HEK293T (cell line): ENCODE measurements at regions not wholly inside any gene's neighbourhood (a gene's known extent, or its start where the extent isn't known, plus 50 kb on each side); places are given as distances from the start of the nearest gene placed in this dataset.

Source experiments
- CTCF ChIA-PET: fragments of 350-600 bp; formaldehyde crosslinking; extraction: SDS; loops from one replicate; lab custom pipeline; 2021; ENCODE audit warnings: antibody characterized with exemption, inconsistent platforms; lab: Yijun Ruan, JAX
- POLR2A ChIA-PET: fragments of 350-600 bp; formaldehyde crosslinking; extraction: SDS; loops from one replicate; lab custom pipeline; 2020; ENCODE audit warnings: antibody characterized with exemption, inconsistent platforms; lab: Yijun Ruan, JAX
- DNase-seq: peaks from one replicate; pipeline ENCODE4 v3.0.0; 2012; ENCODE audit warnings: mixed read lengths; ENCODE audit errors: extremely low spot score
- ARNT ChIP-seq: fragments of 450-650 bp; IDR thresholded peaks from 2 replicates; pipeline ENCODE4 v1.6.1; 2017; ENCODE audit warnings: mild to moderate bottlenecking
- BHLHE40 ChIP-seq: fragments of 450-650 bp; IDR thresholded peaks from 2 replicates; pipeline ENCODE4 v1.6.1; 2016; ENCODE audit warnings: mild to moderate bottlenecking, moderate library complexity, borderline replicate concordance
- CTBP1 ChIP-seq: fragments of 450-650 bp; IDR thresholded peaks from 2 replicates; pipeline ENCODE4 v1.6.1; 2016; ENCODE audit warnings: borderline replicate concordance
- ELF4 ChIP-seq: fragments of 450-650 bp; IDR thresholded peaks from 2 replicates; pipeline ENCODE4 v1.6.1; 2017; ENCODE audit warnings: antibody characterized with exemption
- FOXA1 ChIP-seq: fragments of 450-650 bp; IDR thresholded peaks from 2 replicates; pipeline ENCODE4 v1.6.1; 2016; ENCODE audit warnings: mild to moderate bottlenecking
- FOXK2 ChIP-seq: fragments of 450-650 bp; IDR thresholded peaks from 2 replicates; pipeline ENCODE4 v1.6.1; 2016; ENCODE audit warnings: mild to moderate bottlenecking
- FOXM1 ChIP-seq: fragments of 450-650 bp; IDR thresholded peaks from 2 replicates; pipeline ENCODE4 v1.6.1; 2017; ENCODE audit warnings: mild to moderate bottlenecking, borderline replicate concordance
- HDGF ChIP-seq: fragments of 450-650 bp; IDR thresholded peaks from 2 replicates; pipeline ENCODE4 v1.6.1; 2017; ENCODE audit warnings: antibody characterized with exemption, borderline replicate concordance
- L3MBTL2 ChIP-seq: fragments of 450-650 bp; conservative IDR thresholded peaks from 2 replicates; pipeline ENCODE4 v1.6.1; 2016; ENCODE audit warnings: mild to moderate bottlenecking
- LEF1 ChIP-seq: fragments of 450-650 bp; IDR thresholded peaks from 2 replicates; pipeline ENCODE4 v1.6.1; 2017; ENCODE audit warnings: mild to moderate bottlenecking, borderline replicate concordance
- NFRKB ChIP-seq: fragments of 450-650 bp; IDR thresholded peaks from 2 replicates; pipeline ENCODE4 v1.6.1; 2016; ENCODE audit warnings: mild to moderate bottlenecking, moderate library complexity
- SP1 ChIP-seq: fragments of 450-650 bp; IDR thresholded peaks from 2 replicates; pipeline ENCODE4 v1.6.1; 2017
- SUZ12 ChIP-seq: fragments of 450-650 bp; IDR thresholded peaks from 2 replicates; pipeline ENCODE4 v1.6.1; 2016; ENCODE audit warnings: mild to moderate bottlenecking
- TARDBP ChIP-seq: fragments of 450-650 bp; IDR thresholded peaks from 2 replicates; pipeline ENCODE4 v1.6.1; 2016
- ZNF384 ChIP-seq: fragments of 450-650 bp; IDR thresholded peaks from 2 replicates; pipeline ENCODE4 v1.6.1; 2016
- TF ChIP-seq, protein P1 (sequence below): fragments of 450-650 bp; IDR thresholded peaks from 2 replicates; pipeline ENCODE4 v1.6.1; 2016

DNA sequence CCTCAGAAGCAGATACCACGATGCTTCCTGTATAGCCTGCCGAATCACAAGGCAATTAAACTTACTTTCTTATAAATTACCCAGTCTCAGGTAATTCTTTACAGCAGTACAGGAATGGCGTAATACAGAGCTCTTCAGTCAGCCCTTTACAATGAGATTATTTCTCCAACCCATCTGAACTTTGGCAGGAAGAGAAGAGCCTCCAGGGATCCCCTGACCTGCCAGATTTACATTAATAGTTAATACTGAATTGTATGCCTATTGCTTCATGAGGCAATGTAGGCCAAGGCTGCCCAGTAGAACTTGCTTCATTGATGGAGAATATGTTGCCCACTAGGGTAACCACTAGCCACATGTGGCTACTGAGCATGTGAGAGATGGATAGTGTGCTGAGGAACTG, 608.7 kb downstream of the SH2D4B start:
- CTCF ChIA-PET = no interaction called here
- TF ChIP-seq FOXM1 (no peak), SUZ12 (no peak), LEF1 (no peak), HDGF (no peak), BHLHE40 (no peak), ELF4 (no peak), SP1 (no peak), CTBP1 (no peak), FOXK2 (no peak), TARDBP (no peak), FOXA1 (no peak), ARNT (no peak)
- TF ChIP-seq, protein P1, sequence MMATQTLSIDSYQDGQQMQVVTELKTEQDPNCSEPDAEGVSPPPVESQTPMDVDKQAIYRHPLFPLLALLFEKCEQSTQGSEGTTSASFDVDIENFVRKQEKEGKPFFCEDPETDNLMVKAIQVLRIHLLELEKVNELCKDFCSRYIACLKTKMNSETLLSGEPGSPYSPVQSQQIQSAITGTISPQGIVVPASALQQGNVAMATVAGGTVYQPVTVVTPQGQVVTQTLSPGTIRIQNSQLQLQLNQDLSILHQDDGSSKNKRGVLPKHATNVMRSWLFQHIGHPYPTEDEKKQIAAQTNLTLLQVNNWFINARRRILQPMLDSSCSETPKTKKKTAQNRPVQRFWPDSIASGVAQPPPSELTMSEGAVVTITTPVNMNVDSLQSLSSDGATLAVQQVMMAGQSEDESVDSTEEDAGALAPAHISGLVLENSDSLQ = no peak
- no peak for DNase-seq
- POLR2A ChIA-PET = no interaction called here

- no peak for DNase-seq
- TF ChIP-seq FOXA1 = no peak
- TF ChIP-seq ELF4 = no peak
- TF ChIP-seq NFRKB = no peak
- no peak for TF ChIP-seq L3MBTL2
- no peak for TF ChIP-seq FOXM1
- TF ChIP-seq ZNF384 = no peak
- POLR2A ChIA-PET = no interaction called here
- CTCF ChIA-PET = no interaction called here
Measured at GRCh38 chr10:81152656-81153055, 615.0 kb downstream of the SH2D4B start.

GRCh38 chr10:81157681-81158080, 620.0 kb downstream of the SH2D4B start:
- no peak for DNase-seq
- POLR2A ChIA-PET = no interaction called here
- TF ChIP-seq NFRKB (no peak), CTBP1 (no peak), BHLHE40 (no peak), ELF4 (no peak), SUZ12 (no peak), ZNF384 (no peak), SP1 (no peak), LEF1 (no peak), TARDBP (no peak), L3MBTL2 (no peak), FOXK2 (no peak), FOXM1 (no peak), ARNT (no peak), FOXA1 (no peak), HDGF (no peak)
- TF ChIP-seq, protein P1 = no peak
- CTCF ChIA-PET = interaction anchor here (2.8 kb wide), 1 partner anchor 22 kb away, joined by 7 read pairs; no protein-coding TSS in a partner anchor

DNA sequence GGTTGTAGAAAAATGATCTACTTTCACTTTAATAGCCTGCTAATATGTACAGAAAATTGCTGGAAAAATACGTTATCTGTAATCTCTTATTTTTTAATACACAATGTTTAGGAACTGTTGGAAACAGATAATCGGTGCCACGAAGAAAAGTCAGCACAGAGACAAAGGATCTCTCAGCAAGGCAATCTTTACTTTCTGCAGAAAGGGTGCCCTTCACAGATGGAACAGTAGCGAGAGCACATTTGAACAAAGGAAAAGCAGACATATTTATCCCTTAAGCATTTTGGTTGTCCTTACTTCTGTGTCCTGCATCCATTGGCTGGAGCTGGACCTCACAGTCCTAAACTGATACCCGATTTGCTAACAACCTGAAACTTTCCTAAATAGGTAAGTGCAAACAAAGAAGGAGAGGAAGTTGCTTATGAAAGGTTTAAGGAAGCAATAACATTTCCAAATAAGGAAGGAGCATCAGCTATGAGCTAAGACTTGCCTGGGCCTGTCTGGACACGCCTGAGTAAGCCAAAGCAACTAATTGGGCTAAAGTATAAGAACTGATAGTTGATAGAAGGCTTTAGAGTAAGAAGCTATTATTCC, 640.0 kb downstream of the SH2D4B start:
- CTCF ChIA-PET = interaction anchor here (0.7 kb wide), 1 partner anchor 18 kb away, joined by 3 read pairs; no protein-coding TSS in a partner anchor
- DNase-seq = no peak
- POLR2A ChIA-PET = no interaction called here
- TF ChIP-seq FOXM1 (no peak), FOXA1 (no peak), ARNT (no peak), BHLHE40 (no peak), SUZ12 (no peak), SP1 (no peak), ELF4 (no peak), ZNF384 (no peak)

DNA sequence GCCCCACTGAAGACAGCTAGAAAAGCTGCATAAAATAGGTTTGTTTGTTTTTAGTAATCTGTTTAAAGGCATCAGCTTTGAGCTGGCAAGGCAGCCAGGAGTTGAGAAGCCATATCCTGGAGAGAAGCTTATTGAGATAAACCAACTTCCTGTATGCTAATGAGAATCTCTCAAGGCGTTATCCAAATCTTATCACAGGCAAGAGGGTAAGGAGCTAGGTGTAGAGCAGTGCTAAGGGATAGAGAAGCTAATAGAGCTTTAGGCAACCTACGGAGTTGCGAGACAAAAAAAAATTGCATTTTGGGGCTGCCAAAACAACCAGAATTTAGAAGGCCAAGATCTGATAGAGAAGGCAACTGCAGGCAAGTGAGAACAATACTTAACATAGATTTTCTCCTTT, 641.6 kb downstream of the SH2D4B start:
- DNase-seq = no peak
- ChIA-PET POLR2A (no interaction called here), CTCF (interaction anchor here (0.6 to 1.9 kb wide), 6 partner anchors 13 to 786 kb away, joined by 3 to 9 read pairs (median 4); no protein-coding TSS in a partner anchor)
- TF ChIP-seq FOXA1 (no peak), CTBP1 (no peak), BHLHE40 (no peak)

DNA sequence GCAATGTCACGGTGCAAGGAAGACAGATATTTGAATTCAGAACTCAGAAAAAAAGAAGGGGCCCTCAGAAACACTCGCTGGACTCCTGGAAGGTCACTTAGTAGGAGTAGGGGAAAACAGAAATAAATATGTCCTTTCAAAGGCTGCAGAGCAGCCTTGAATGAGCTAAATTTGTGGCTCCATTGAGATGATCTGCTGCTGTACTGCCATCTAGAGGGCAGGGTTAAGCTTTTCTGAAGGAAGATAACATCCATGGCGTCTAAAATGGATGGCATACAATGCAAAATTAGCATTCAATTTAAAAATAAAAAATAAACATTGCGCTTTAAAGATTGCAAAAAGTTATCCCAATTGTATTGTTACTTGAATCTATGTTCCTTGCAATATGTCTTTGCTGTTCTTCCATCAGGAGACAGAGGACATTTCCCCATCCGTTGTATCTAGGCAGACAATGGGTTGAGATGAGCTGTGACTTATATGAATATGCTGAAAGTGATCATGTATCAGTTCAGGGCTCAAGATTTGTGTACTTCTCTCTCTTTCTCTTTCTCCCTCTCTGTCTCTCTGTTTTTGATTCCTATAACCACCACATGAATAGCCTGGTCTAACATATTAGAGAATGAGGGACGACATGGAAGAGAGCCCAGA, 642.2 kb downstream of the SH2D4B start:
- TF ChIP-seq FOXK2 (no peak), BHLHE40 (no peak), LEF1 (no peak), TARDBP (no peak), ELF4 (no peak), ZNF384 (no peak), L3MBTL2 (no peak), HDGF (no peak), FOXM1 (no peak), SP1 (no peak), SUZ12 (no peak), NFRKB (no peak), CTBP1 (no peak)
- TF ChIP-seq, protein P1 = no peak
- ChIA-PET CTCF (interaction anchor here (0.6 to 1.9 kb wide), 7 partner anchors 12 to 786 kb away, joined by 3 to 9 read pairs (median 3); no protein-coding TSS in a partner anchor), POLR2A (no interaction called here)
- DNase-seq = peak; percentile 28
